Neuronal stem cell (in vitro differentiated cells): ENCODE measurements at regions not wholly inside any gene's neighbourhood (a gene's known extent, or its start where the extent isn't known, plus 50 kb on each side); places are given as distances from the start of the nearest gene placed in this dataset.
A peak's percentile ranks its signal among the peaks of the same experiment; 100 is the strongest.

Experiments used
- DNase-seq: peaks from one replicate; pipeline ENCODE4 v3.0.0-alpha.2; 2013; ENCODE audit warnings: low spot score
- H2AFZ ChIP-seq: one replicate; pipeline ENCODE4 v1.6.1; 2013; ENCODE audit warnings: mild to moderate bottlenecking, low read length, inconsistent platforms
- H2AK5ac ChIP-seq: 2 replicates; pipeline ENCODE4 v1.6.1; 2013; ENCODE audit warnings: low read depth, mild to moderate bottlenecking, inconsistent platforms, low read length, moderate library complexity, mixed read lengths
- H2BK120ac ChIP-seq: 2 replicates; pipeline ENCODE4 v1.6.1; 2013; ENCODE audit warnings: low read depth, mild to moderate bottlenecking, inconsistent platforms, low read length, moderate library complexity, mixed read lengths
- H2BK12ac ChIP-seq: one replicate; pipeline ENCODE4 v1.6.1; 2013; ENCODE audit warnings: low read length, inconsistent platforms
- H2BK15ac ChIP-seq: 2 replicates; pipeline ENCODE4 v1.6.1; 2013; ENCODE audit warnings: mild to moderate bottlenecking, low read length, inconsistent platforms, mixed read lengths
- H2BK5ac ChIP-seq: one replicate; pipeline ENCODE4 v1.6.1; 2013; ENCODE audit warnings: inconsistent platforms, mild to moderate bottlenecking, low read length, moderate library complexity
- H3K14ac ChIP-seq: one replicate; pipeline ENCODE4 v1.6.1; 2013; ENCODE audit warnings: low read length, inconsistent platforms
- H3K18ac ChIP-seq: 2 replicates; pipeline ENCODE4 v1.6.1; 2013; ENCODE audit warnings: low read length, inconsistent platforms
- H3K23ac ChIP-seq: 2 replicates; pipeline ENCODE4 v1.6.1; 2013; ENCODE audit warnings: low read depth, mild to moderate bottlenecking, mixed read lengths, low read length, inconsistent platforms; ENCODE audit not compliant: poor library complexity
- H3K27ac ChIP-seq: replicated peaks from 3 replicates; pipeline ENCODE4 v1.5.1; 2013; ENCODE audit warnings: low read length, inconsistent platforms
- H3K27me3 ChIP-seq, 3 experiments: 2 replicates each; pipeline ENCODE4 v1.6.1; 2013; ENCODE audit warnings: low read length in 3 of 3, mild to moderate bottlenecking in 2 of 3, inconsistent platforms in 1 of 3, low read depth in 1 of 3, mixed read lengths in 1 of 3, moderate library complexity in 1 of 3; ENCODE audit not compliant: control insufficient read depth in 3 of 3, insufficient read depth in 3 of 3
- H3K36me3 ChIP-seq, 2 donors: replicated peaks in 1 of 2; 2 replicates each; pipeline ENCODE4 v1.6.1; 2013; ENCODE audit warnings: low read length in 2 of 2; ENCODE audit not compliant: control insufficient read depth in 2 of 2, insufficient read depth in 2 of 2
- H3K4ac ChIP-seq: 2 replicates; pipeline ENCODE4 v1.6.1; 2013; ENCODE audit warnings: inconsistent platforms, mild to moderate bottlenecking, low read length, moderate library complexity
- H3K4me1 ChIP-seq, 2 donors: 1 replicate in 1 of 2; 2 replicates in 1 of 2; pipeline ENCODE4 v1.6.1; 2013; ENCODE audit warnings: low read length in 2 of 2, low read depth in 1 of 2; ENCODE audit not compliant: control insufficient read depth in 2 of 2, insufficient read depth in 1 of 2
- H3K4me2 ChIP-seq: one replicate; pipeline ENCODE4 v1.6.1; 2013; ENCODE audit warnings: mild to moderate bottlenecking, low read length, inconsistent platforms; ENCODE audit not compliant: insufficient read depth, poor library complexity, severe bottlenecking
- H3K4me3 ChIP-seq, 2 donors: 2 replicates each; pipeline ENCODE4 v1.5.1; 2013; ENCODE audit warnings: low read length in 2 of 2, mild to moderate bottlenecking in 2 of 2, inconsistent platforms in 1 of 2, moderate library complexity in 1 of 2
- H3K79me1 ChIP-seq: one replicate; pipeline ENCODE4 v1.6.1; 2013; ENCODE audit warnings: low read depth, mild to moderate bottlenecking, inconsistent platforms, low read length, moderate library complexity
- H3K9ac ChIP-seq: one replicate; pipeline ENCODE4 v1.6.1; 2013; ENCODE audit warnings: mild to moderate bottlenecking, low read depth, low read length, inconsistent platforms; ENCODE audit not compliant: poor library complexity
- H3K9me3 ChIP-seq, 2 donors: replicated peaks in 1 of 2; 2 replicates each; pipeline versions ENCODE3 to v1.6.1; 2013; ENCODE audit warnings: low read length in 2 of 2, mild to moderate bottlenecking in 2 of 2, inconsistent platforms in 1 of 2, low read depth in 1 of 2, mixed read lengths in 1 of 2, moderate library complexity in 1 of 2; ENCODE audit not compliant: control insufficient read depth in 2 of 2, insufficient read depth in 1 of 2
- H4K8ac ChIP-seq: one replicate; pipeline ENCODE4 v1.6.1; 2013; ENCODE audit warnings: low read depth, mild to moderate bottlenecking, inconsistent platforms, low read length, moderate library complexity
- H4K91ac ChIP-seq: one replicate; pipeline ENCODE4 v1.6.1; 2013; ENCODE audit warnings: low read length, low read depth, mild to moderate bottlenecking, inconsistent platforms; ENCODE audit not compliant: poor library complexity
- WGBS, 2 donors: extraction: QIAGEN DNeasy Blood & Tissue Kit; methylation state at CpG; one replicate each; pipeline ENCODE4 v1.1.7; 2013; ENCODE audit warnings: missing lambda C conversion rate in 2 of 2, mixed read lengths in 1 of 2; ENCODE audit not compliant: insufficient read length in 2 of 2, insufficient replicate concordance in 1 of 2; ENCODE audit errors: extremely low coverage in 2 of 2; 5-methylcytosine and 5-hydroxymethylcytosine counted together

DNA sequence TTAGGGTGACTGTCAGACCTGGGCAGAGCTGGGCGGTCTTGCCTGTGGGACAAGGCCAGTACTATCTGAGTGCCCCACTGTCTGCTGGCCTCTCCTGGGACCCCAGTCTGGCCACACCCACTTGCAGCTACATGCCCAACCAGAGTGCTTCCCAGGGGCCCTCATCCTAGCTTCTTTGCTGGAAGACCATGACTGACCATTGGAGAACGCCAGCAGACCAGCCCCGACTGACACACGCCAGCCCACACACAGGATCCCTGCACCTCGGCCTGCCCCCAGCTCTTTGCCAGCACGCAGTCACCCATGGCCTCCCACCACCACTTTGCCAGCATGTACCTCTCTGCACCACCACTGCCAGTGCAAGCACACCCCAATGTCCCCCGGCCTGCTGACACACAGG, 585.7 kb downstream of the ZNF674 start:
- no peak overlapping the region for H3K4me3 ChIP-seq
- H3K27ac ChIP-seq: no peak overlapping the region
- H3K4me1 ChIP-seq: peaks cover 2 to 4% of the 10 kb centered on the region in 2 donors
- H4K91ac ChIP-seq: no peak overlapping the region
- H3K9me3 ChIP-seq: no peaks in the 10 kb centered on the region
- H3K27me3 ChIP-seq: no peaks in the 10 kb centered on the region
- H3K14ac ChIP-seq: no peak overlapping the region
- no peaks in the 10 kb centered on the region for H3K79me1 ChIP-seq
- no peak overlapping the region for H3K4ac ChIP-seq
- H2BK5ac ChIP-seq: no peak overlapping the region
- H2AFZ ChIP-seq: no peak overlapping the region
- no peak overlapping the region for H3K9ac ChIP-seq
- H3K4me2 ChIP-seq: no peak overlapping the region
- no peak overlapping the region for H2BK120ac ChIP-seq
- no peak for DNase-seq
- H2AK5ac ChIP-seq: no peak overlapping the region
- H3K23ac ChIP-seq: no peak overlapping the region
- H3K18ac ChIP-seq: no peak overlapping the region
- no peaks in the 10 kb centered on the region for H3K36me3 ChIP-seq
- no peak overlapping the region for H4K8ac ChIP-seq
- no CpG with 5 or more reads among the region's 7 CpGs for WGBS, 2 donors
- H2BK15ac ChIP-seq: no peak overlapping the region
- H2BK12ac ChIP-seq: no peak overlapping the region

DNA sequence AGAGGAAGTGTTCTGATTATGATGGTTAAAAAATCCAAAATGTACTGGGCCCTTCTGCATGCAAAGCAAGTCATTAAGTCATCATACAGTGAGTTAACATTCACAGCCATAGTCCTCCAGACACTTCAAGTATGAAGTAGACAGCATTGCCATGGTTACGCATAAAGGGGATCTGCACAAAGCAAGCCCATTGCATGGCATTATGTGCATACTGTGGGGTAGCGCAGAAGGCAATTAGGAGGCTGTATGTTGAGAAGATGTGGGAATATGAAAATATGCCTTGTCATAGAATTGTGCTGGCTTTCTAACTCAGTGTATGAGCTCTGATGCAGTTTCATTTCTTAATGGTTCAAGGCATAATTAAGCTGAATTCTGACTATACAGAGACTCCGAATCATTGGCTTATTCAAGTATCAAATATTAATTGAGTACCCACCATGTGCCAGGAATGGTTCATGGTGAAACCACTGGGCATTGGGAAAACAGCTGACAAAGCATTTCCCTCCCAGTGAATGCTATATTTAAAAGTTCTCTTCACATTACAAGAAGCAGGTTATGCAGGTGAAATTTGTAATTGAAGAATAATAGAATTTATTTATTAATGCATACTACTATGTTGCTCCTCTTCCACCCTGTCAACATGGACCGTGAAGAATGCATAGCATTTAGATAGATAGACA, 588.9 kb downstream of the ZNF674 start:
- no peaks in the 10 kb centered on the region for H3K36me3 ChIP-seq
- no peaks in the 10 kb centered on the region for H3K9me3 ChIP-seq
- no peak overlapping the region for H2AFZ ChIP-seq
- no peak overlapping the region for H2BK12ac ChIP-seq
- no peak overlapping the region for H2AK5ac ChIP-seq
- H3K4ac ChIP-seq: no peak overlapping the region
- H3K4me1 ChIP-seq: peaks cover 2 to 4% of the 10 kb centered on the region in 2 donors
- H3K14ac ChIP-seq: no peak overlapping the region
- H4K8ac ChIP-seq: no peak overlapping the region
- DNase-seq: no peak
- no peak overlapping the region for H2BK5ac ChIP-seq
- H3K23ac ChIP-seq: no peak overlapping the region
- no peak overlapping the region for H4K91ac ChIP-seq
- H3K27ac ChIP-seq: no peak overlapping the region
- no peak overlapping the region for H3K9ac ChIP-seq
- H2BK120ac ChIP-seq: no peak overlapping the region
- WGBS, 2 donors: no CpG with 5 or more reads among the region's 4 CpGs
- H3K4me3 ChIP-seq: no peak overlapping the region
- no peak overlapping the region for H3K18ac ChIP-seq
- H3K4me2 ChIP-seq: no peak overlapping the region
- H2BK15ac ChIP-seq: no peak overlapping the region
- H3K27me3 ChIP-seq: no peaks in the 10 kb centered on the region
- H3K79me1 ChIP-seq: no peaks in the 10 kb centered on the region

DNA sequence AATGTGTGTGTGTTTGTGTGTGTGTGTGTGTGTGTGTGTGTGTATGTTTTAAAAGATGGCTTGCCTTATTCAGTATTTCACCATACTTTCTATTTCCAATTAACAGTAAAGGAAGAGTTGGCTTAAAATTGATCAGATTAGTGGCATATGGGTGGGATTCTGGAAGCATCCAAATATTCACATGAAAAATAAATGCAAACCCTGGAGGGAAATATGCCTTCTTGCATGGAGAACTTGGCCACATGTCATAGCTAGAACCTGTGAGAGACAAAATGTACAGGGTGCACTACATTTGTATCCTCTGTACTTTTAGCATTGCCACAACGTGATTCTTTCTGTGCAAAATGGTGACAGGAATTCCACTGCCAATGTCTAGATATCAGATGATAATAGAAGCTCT, 589.6 kb downstream of the ZNF674 start:
- no peak overlapping the region for H3K27ac ChIP-seq
- H2BK12ac ChIP-seq: no peak overlapping the region
- no peak overlapping the region for H3K4ac ChIP-seq
- H2BK120ac ChIP-seq: no peak overlapping the region
- H2BK5ac ChIP-seq: no peak overlapping the region
- no peak overlapping the region for H3K23ac ChIP-seq
- H3K9me3 ChIP-seq: no peaks in the 10 kb centered on the region
- no peak overlapping the region for H2AK5ac ChIP-seq
- no peak overlapping the region for H3K18ac ChIP-seq
- H3K9ac ChIP-seq: no peak overlapping the region
- H3K4me1 ChIP-seq: peaks cover 2 to 4% of the 10 kb centered on the region in 2 donors
- H2AFZ ChIP-seq: no peak overlapping the region
- no peaks in the 10 kb centered on the region for H3K79me1 ChIP-seq
- no peak overlapping the region for H3K4me3 ChIP-seq
- no peak overlapping the region for H3K4me2 ChIP-seq
- no peaks in the 10 kb centered on the region for H3K36me3 ChIP-seq
- no peak for DNase-seq
- no peak overlapping the region for H2BK15ac ChIP-seq
- no peak overlapping the region for H4K91ac ChIP-seq
- no peak overlapping the region for H3K14ac ChIP-seq
- no peak overlapping the region for H4K8ac ChIP-seq
- WGBS, 2 donors: no CpG with 5 or more reads among the region's 1 CpG
- no peaks in the 10 kb centered on the region for H3K27me3 ChIP-seq

DNA sequence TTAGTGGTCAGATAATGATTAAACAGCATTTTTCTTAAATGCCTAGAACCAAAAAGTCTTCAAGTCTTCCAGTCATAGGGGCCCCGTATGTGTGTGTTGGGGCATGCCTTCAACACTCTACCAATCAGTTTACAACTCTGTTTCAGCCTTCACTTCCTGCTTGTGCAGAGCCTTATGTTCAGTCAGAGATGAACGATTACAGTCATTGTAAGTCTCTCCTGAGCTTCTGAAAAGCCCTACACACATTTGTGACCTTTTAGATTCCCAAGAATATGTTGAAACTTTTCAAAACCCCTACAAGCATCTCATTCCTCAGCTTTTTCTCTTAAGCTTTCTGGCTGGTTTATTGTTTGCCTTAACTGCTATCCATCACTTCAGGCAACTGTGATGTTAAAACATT, 591.2 kb downstream of the ZNF674 start:
- no peaks in the 10 kb centered on the region for H3K79me1 ChIP-seq
- H2AFZ ChIP-seq: peak overlapping the region; percentile 15
- no peak for DNase-seq
- no peak overlapping the region for H3K4me3 ChIP-seq
- no peak overlapping the region for H2AK5ac ChIP-seq
- no peak overlapping the region for H4K91ac ChIP-seq
- no peak overlapping the region for H4K8ac ChIP-seq
- WGBS, 2 donors: no CpG with 5 or more reads among the region's 2 CpGs
- peaks cover 2 to 4% of the 10 kb centered on the region in 2 donors for H3K4me1 ChIP-seq
- H3K36me3 ChIP-seq: no peaks in the 10 kb centered on the region
- H3K23ac ChIP-seq: no peak overlapping the region
- no peaks in the 10 kb centered on the region for H3K9me3 ChIP-seq
- H3K27ac ChIP-seq: no peak overlapping the region
- H3K4me2 ChIP-seq: no peak overlapping the region
- H3K9ac ChIP-seq: no peak overlapping the region
- H3K27me3 ChIP-seq: no peaks in the 10 kb centered on the region
- no peak overlapping the region for H3K14ac ChIP-seq
- no peak overlapping the region for H2BK120ac ChIP-seq
- H3K4ac ChIP-seq: no peak overlapping the region
- no peak overlapping the region for H2BK5ac ChIP-seq
- no peak overlapping the region for H2BK15ac ChIP-seq
- no peak overlapping the region for H2BK12ac ChIP-seq
- no peak overlapping the region for H3K18ac ChIP-seq
